ENCODE measurements at regions not wholly inside any gene's neighbourhood (a gene's known extent, or its start where the extent isn't known, plus 50 kb on each side); places are given as distances from the start of the nearest gene placed in this dataset.
"Not testable (repeated sequence)": the region's sequence is repeated elsewhere in the genome, so short reads cannot be mapped to it uniquely, and the experiment has no call there.

DNA sequence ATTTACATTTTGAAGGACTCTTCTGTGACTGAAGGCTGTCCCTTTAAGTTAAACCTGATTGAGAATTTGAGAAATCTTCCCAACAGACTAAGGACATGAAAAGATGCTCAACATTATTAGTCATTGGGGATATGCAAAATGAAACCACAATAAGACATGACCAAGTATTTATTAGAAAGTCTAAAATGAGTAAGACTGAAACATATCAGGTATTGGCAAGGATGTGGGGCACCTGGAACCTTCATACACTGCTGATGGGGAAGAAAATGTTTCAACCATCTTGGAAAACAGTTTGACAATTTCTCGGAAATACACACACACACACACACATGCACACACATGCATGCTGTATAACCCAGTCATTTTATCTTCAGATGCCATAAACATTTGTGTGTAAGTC, 132.1 kb upstream of the CDK6 start:
- DNase-seq, result no peak

DNA sequence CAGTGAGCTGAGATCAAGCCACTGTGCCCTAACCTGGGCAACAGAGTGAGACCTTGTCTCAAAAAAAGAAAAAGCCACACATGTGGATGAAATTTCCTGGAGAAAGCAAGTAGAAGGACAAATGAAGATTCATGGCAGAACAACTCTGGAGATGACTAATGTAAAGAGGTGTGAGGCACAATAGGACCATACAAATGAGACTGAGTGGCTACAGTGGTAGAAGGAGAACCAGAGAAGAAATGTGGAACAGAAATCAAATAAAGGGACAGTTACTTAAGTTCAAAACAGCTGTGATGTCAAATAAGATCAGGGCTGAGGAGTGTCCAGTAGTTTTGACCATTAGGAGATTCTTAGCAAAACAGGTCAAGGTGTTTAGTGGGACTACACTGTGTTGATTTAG, 130.9 kb upstream of the CDK6 start:
- DNase-seq, result no peak

DNA sequence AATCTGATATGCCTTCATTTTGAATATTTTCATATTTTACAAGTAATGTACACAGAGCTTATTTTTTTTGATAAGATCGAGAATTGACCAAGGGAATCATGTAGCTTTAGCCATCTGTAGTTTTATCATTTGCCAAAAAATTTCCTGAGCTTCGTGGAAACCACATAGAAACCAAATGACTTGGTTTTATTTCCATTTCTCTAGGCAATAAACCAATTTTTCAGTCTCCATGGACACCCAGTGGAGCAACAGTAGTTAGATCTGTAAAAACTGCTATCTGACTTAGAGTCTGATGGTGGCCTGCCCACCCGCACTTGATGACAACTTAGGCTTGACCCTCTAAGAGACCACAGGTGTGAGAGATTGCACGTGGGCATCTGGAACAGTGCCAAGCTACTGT, 127.8 kb upstream of the CDK6 start:
- no peak for DNase-seq

DNA sequence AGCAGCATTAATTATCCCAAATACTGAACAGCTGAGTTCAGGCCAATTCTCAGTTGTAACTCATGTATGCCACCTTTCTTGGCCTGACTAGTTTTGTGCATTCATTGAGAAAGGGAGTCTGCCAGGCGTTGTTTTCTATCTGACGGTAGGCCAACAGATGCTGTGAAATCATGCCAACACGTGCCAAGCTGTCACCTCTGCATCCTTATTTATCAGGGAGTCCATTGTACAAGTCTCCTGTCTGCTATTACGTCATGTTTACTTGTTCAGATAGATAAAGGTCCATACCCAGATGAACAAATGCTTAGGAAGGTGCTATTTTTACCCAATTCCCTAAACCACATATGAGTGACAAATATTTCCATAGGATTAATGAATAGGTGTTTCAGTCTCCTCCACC, 127.2 kb upstream of the CDK6 start:
- DNase-seq, result no peak

DNA sequence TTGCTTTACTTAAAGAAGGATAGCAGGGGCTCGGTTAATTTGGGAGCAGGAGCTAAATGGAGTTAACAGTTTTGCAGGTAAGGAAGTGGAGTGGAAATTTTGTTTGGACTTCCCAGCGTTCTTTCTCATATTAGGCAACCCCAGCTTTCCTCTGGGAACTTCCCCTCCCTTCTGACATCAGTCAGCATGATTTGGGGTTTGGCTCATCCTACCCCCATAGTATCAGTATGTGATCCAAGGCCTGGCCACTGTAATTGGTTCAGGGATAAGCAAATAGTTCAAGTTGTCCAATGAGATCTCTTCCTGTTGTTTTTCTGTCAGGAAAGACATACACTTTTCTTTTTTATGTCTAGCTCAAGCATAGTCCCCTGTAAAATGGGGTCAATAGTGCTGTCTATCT, 125.6 kb upstream of the CDK6 start:
- DNase-seq, result no peak

DNA sequence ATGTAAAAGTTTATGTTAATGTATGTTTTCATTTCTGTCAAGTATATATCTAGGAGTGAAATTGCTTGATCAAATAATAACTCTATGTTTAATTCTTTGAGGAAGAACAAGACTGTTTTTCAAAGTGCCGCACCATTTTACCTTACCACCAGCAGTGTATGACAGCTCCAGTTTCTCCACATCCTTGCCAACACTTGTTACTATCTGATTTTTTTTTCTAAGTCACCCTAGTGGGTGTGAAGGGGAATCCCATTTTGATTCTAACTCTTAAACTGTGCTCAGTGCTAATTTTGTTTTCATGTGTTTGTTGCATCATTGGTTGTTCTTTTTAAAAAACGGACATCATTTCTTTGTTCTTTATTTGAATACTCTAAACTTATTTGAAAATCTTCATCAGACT, 120.2 kb upstream of the CDK6 start:
- no peak for DNase-seq

DNA sequence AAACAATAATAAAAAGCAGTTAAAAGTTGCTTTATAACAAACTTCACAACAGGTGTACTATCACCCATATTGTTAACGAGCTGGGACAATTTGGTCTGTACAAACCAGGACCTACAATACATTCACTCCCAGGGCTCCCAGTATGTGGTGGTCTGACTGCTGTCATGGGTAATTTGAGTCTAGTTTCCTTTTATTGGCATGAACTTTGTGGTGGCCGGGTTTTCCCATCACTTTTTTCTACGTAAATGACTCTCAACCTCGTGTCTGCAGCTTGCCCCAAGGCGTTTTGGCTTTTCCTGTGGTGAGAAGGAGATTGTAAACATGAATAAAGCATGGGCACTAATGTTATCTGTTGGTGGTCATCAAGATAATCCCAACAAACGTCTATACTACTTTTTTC, 118.7 kb upstream of the CDK6 start:
- DNase-seq, result no peak

DNA sequence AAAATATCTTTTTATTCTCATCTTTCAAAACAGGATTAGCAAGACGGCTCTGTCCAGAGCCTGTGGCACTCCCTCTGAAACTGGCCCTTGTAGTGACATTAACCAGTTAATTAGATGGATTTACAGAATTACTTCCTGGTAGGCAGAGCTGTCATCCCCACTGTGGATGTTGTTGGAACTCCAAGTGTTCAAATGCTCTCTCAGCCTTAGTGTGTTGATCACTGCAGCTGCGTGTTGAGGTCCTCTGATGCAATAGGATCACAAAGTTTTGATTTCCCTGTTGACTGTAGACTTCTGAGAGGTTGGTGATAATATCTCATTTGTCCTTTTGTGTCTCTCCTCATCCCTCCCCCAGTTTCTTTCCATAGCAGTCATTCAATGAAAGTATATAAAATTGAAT, 117.3 kb upstream of the CDK6 start:
- DNase-seq, result no peak

DNA sequence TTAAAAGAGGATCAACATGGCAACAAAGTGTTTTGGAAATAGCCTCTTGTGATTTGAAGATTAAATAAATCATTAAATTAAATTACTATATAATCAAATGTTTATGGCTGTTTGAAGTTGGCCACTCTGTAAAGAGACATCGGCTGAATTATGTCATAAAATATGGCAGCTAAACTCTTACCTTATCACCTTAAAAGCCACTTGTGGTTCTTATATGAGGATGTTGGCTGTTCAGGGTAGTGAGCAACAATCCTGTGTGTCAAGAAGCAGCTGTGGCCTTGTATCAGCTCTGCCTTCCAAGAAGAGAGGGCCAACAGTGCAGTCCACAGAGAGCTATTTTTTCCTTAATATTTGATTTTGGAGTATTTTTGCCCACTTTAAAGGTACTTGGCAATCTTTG, 113.4 kb upstream of the CDK6 start:
- DNase-seq, result no peak

DNA sequence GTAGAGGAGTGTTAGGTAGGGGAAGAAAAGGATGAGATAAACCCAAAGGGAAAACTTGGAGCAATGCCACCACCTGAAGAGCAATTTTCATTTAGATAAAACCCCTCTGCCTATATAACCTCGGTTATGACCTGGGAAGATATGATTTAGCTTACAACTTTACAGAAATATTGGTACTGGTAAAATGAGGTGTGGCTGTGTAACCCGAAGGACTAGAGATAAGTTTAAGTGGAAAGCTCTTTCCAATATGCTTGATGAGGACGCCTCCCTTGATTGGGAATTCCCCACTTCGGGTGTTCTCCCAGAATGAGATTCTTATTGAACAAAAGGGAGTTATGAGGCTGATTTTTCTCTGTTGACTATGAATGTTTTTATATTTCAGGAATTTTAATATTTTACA, 109.5 kb upstream of the CDK6 start:
- no peak for DNase-seq

DNA sequence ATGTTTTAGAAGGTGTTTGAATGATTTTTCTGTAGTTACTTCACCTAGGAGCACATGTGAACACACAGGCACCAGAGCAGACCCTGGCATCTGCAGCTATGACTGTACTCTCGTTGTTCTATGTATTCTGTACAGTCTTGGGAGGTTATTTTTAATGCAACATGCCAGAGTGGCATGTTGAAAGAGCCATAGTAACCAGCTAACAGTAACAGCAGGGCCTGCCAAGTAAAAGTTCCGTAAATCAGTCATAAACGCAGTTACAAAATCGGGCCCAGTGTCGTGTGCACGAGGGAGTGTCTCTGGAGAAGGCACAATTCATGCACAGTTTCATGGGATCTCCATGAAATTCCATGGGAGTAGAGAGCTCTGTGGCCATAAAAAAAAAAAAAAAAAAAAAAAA, 108.3 kb upstream of the CDK6 start:
- no peak for DNase-seq

DNA sequence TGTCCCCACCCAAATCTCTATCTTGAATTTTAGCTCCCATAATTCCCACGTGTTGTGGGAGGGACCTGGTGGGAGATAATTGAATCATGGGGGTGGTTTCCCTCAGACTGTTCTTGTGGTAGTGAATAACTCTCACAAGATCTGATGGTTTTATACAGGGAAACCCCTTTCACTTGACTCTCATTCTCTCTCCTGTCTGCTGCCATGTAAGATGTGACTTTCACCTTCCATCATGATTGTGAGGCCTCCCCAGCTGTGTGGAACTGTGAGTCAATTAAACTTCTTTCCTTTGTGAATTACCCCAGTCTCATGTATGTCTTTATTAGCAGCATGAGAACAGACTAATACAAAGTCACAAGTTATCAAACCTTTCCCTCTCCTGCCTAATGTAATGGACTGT, 106.3 kb upstream of the CDK6 start:
- not testable (repeated sequence) for DNase-seq

DNA sequence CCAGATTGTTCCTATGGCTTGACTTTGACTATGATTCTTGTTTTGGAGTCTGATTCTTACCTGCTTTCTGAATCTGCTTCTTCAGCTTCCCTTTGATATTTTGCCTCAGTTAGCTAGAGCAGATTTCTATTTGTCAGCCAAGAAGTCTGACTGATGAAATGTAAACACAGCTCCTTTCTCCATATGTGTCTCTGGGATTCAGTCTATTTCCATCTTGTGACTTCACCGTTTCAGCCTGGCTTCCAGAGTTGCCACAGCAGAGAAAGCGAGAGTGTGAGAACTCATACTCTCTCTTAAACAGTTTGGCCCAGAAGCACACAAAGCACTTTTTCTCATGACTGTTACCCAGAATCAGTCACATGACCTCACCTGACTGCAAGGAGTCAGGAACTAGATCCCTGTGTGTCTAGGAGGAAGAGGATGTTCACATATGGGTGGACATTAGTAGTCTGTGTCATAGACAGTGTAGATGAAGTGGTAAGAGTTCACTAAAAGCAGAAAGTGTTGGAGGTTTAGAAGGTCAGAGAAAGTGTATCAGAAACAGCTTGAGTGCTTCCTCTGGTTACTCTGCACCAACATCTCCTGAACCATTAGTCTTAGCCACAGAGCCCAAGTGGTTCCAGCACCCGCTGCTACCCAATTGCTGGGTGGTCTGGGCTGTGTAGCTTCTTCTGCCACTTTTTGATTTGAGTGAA, 103.4 kb upstream of the CDK6 start:
- DNase-seq, result no peak

DNA sequence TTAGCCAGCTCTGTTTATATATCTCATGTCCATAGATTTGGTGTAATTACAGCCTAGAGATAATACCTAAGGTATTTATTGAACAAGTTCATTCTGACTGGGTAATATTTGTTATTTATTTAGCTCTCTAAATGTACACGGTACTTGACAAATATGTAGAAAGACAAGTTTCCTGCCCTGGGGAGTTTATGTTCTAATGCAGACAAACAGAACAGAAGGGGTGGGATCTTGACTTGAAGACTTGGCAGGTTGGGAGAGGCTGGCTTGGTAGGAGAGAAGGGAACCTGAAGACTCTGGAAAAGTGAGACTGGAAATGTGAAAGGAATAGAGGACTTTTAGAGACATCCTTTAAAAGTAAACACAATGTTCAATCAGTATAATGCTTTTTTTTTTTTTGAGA, 97.7 kb upstream of the CDK6 start:
- DNase-seq, result no peak

DNA sequence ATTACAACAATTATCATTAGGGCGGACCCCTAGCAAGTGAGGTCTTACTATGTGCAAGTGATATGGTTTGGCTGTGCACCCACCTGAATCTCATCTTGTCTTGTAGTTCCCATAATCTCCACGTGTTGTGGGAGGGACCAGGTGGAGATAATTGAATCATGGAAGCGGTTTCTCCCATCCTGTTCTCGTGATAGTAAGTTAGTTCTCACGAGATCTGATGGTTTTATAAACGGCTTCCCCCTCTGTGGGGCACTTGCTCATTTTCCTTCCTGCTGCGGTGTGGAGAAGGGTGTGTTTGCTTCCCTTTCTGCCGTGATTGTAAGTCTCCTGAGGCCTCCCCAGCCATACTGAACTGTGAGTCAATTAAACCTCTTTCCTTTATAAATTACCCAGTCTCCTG, 96.1 kb upstream of the CDK6 start:
- DNase-seq, result no peak

DNA sequence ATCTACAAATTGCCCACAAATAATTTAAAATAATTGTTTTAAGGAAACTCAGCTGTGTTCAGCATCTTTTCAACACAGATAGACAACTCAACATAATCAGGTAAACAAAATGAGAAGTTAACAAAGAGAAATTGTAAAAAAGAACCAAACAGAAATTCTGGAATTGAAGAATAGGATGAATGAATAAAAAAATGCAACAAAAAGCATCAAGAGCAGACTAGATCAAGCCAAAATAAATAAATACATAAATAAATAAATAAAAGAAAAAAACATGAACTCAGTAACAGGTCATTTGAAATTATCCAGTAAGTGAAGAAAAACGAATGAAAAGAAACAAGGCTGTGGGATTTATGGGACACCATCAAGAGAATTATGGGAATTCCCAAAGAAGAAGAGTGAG, 94.0 kb upstream of the CDK6 start:
- no peak for DNase-seq

DNA sequence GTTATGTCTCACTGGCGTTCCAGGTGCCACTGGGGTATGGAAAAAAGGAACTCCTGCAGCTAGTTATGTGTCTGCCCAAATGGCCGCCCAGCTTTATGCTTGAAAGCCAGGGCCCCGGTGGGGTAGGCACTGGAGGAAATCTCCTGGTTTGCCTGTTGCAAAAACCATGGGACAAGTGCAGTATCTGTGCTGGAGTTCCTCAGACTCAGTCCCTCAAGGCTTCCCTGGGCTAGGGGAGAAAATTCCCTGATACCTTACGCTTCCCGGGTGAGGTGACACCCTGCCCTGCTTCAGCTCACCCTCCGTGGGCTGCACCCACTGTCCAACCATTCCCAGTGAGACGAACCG, 90.3 kb upstream of the CDK6 start:
- DNase-seq, result no peak

DNA sequence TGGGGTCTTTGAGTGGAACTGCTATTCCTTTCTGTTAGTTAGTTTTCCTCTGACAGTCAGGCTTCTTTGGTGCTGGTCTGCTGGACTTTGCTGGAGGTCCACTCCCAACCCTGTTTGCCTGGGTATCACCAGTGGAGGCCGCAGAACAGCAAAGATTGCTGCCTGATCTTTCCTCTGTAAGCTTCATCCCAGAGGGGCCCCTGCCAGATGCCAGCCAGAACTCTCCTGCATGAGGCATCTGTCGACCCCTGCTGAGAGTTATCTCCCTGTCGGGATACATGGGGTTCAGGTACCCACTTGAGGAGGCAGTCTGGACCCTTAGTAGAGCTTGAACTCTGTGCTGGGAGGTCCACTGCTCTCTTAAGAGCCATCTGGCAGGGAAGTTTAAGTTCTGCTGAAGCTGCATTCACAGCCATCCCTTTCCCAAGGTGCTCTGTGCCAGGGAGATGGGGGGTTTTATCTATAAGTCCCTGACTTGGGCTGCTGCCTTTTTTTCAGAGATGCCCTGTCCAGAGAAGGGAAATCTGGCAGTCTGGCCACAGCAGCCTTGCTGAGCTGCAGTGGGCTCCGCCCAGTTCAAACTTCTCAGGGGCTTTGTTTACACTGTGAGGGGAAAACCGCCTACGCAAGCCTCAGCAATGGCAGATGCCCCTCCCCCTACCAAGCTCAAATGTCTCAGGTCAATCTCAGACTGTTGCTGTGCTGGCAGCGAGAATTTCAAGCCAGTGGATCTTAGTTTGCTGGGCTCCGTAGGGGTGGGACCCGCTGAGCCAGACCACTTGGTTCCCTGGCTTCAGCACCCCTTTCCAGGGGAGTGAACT, 89.7 kb upstream of the CDK6 start:
- DNase-seq, result no peak

DNA sequence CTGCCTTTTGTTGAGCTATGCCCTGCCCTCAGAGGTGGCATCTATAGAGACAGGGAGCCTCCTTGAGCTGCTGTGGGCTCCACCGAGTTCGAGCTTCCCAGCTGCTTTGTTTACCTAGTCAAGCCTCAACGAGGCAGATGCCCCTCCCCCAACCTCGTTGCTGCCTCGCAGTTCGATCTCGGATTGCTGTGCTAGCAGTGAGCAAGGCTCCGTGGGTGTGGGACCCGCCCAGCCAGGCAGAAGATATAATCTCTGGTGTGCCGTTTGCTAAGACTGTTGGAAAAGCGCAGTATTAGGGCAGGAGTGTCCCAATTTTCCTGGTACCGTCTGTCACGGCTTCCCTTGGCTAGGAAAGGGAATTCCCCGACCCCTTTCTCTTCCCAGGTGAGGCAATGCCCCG, 88.4 kb upstream of the CDK6 start:
- no peak for DNase-seq

DNA sequence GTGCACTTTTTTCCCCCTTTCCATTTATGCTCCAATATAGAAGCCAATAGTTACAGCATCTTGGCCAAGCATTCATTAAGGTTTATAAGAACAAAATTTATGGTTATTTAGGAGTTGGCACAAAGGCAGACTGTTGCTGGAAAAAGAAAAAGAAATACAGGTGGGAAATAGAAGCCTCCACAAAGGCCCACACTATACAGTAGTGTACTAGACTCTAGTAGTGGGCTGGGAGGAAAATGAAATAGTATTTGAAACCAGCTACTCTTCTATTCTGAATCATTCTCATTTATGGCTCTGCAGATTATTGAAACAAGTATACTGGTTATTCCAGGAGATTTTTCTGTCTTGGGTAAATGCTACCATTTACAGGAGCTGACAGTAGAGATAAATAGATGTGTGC, 80.9 kb upstream of the CDK6 start:
- DNase-seq, result no peak

DNA sequence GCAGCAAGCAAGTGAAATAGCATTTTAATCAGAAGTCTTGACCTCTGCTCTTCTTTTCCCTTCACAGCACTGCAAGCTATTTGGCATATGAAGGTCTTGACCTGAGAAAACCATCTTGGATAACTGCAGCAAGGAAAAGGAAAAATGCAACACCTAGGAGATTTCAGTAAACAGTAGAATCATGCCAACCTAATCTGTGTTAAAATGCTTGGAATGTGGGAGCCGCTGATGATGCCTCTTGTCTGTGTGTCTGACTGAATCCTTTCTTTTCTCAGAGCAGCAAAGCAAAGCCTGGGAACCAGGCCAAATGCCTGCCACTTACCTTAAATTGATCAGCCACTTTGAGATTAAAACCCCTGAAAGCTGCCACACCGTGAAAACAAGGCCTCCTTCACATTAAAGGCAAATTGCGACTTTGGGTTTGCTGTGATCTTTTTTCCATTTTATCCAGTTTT, 80.4 kb upstream of the CDK6 start:
- no peak for DNase-seq

DNA sequence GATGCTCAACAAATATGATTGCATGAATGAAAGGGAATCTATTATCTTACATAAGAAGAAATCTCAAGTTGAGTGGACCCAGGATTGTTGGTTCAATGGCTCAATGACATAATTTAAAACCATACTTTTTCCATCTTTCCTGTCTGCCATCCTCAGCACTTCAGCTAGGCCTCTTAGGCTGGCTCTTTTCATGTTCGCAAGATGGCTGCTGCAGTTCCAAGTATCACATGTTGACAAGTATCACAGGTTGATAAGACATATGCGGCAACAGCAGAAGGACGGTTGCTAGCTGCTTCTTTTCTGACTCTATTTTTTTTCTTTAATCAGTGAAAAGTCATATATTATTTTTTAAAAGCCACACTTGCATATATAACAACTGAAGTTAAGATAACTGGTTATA, 79.0 kb upstream of the CDK6 start:
- DNase-seq, result no peak

DNA sequence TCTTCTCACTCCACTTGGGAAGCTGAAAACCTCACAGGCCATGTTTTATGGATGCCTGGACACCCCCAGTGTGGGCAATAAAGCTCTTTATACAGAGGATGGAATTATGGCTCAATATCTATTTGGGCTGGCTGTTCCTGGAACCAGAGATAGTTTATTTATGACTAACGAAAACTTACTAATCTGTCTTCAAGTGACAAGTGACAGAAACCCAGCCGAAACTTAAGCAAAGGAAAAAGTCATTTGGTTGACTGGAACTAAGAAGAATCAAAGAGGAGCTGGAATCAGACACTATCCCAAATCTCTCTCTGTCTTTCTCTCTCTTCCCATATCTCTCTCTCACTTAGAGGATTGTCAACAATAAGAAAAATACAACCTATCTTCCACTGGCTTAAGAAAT, 78.3 kb upstream of the CDK6 start:
- no peak for DNase-seq

DNA sequence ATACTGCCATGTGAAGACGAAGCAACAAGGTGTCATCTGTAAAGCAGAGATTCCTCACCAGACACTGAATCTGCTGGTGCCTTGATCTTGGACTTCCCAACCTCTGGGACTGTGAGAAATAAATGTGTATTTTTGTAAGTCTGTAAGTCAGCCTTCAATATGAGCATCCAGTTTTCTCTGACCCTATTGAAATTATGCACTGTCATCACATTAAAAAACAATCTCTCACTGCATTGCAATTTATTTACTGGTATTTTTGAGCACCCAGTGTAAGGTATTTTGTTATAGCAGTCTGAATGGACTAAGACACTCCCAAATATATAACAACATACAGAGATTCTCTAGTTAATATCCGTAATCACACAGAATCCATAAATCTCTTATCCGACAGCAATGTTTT, 77.5 kb upstream of the CDK6 start:
- DNase-seq, result no peak

DNA sequence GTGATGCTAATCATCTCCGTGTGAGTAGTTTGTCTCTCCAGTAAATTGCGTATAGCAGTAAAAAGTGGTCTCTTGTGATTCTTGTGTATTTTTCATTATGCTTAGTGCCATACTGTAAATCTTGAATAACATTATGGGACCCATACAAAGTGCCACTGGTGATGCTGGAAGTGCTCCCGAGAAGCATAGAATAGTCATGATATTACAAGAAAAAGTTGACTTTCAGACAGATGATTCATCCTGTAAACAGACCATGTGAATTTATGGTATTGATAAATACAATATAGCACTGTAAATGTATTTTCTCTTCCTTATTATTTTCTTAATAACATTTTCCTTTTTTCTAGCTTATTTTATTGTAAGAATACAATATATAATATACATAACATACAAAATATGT, 74.6 kb upstream of the CDK6 start:
- no peak for DNase-seq
